ENCODE measurements at regions not wholly inside any gene's neighbourhood (a gene's known extent, or its start where the extent isn't known, plus 50 kb on each side); places are given as distances from the start of the nearest gene placed in this dataset.
A peak's percentile ranks its signal among the peaks of the same experiment; 100 is the strongest.

GRCh38 chr3:102105193-102105592 is 255.9 kb downstream of the NFKBIZ start:
- H3K4me3 ChIP-seq (ENCODE audit: low read depth, low read length) = no peak overlapping the region
- ChIA-PET POLR2A (no interaction called here), CTCF (interaction anchor here (0.9 kb wide), 1 partner anchor 9 kb away, joined by 3 read pairs; no protein-coding TSS in a partner anchor)
- TF ChIP-seq, protein P1, sequence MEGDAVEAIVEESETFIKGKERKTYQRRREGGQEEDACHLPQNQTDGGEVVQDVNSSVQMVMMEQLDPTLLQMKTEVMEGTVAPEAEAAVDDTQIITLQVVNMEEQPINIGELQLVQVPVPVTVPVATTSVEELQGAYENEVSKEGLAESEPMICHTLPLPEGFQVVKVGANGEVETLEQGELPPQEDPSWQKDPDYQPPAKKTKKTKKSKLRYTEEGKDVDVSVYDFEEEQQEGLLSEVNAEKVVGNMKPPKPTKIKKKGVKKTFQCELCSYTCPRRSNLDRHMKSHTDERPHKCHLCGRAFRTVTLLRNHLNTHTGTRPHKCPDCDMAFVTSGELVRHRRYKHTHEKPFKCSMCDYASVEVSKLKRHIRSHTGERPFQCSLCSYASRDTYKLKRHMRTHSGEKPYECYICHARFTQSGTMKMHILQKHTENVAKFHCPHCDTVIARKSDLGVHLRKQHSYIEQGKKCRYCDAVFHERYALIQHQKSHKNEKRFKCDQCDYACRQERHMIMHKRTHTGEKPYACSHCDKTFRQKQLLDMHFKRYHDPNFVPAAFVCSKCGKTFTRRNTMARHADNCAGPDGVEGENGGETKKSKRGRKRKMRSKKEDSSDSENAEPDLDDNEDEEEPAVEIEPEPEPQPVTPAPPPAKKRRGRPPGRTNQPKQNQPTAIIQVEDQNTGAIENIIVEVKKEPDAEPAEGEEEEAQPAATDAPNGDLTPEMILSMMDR (IDR thresholded peaks at IDR 0.05; ENCODE audit: insufficient read depth, low read length, missing control alignments) = no peak
- DNase-seq (ENCODE audit: low read depth, low spot score) = no peak

DNA sequence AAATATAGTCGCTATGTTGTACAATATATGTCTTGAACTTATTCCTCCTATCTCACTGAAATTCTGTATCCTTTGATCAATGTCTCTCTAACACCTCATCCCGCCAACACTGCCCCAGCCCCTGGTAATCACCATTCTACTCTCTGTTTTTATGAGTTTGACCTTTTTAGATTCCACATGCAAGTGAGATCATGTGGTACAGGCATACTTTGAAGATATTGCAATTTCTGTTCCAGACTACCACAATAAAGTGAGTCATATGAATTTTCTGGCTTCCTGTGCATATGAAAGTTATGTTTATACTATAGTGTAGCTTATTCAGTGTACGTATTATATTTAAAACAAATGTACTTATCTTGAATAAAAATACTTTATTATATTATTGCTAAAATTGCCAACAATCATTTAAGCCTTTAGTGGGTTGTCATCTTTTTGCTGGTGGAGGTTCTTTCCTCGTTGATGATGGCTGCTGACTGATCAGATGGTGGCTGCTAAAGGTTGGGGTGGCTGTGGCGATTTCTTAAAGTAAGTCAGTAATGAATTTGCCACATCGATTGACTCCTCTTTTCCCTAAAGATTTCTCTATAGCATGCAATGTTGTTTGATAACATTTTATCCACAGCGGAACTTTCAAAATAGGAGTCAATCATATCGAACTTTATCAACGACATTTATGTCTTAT is 257.2 kb downstream of the NFKBIZ start:
- ChIA-PET CTCF (no interaction called here), POLR2A (no interaction called here)
- TF ChIP-seq, protein P1 (IDR thresholded peaks at IDR 0.05; ENCODE audit: insufficient read depth, low read length, missing control alignments) = no peak
- no peak overlapping the region for H3K4me3 ChIP-seq (ENCODE audit: low read depth, low read length)
- peak; percentile 37 for DNase-seq (ENCODE audit: low read depth, low spot score)

GRCh38 chr3:102112704-102113230 is 263.5 kb downstream of the NFKBIZ start:
- ChIA-PET POLR2A (no interaction called here), CTCF (no interaction called here)
- no peak overlapping the region for H3K4me3 ChIP-seq (ENCODE audit: low read depth, low read length)
- TF ChIP-seq, protein P1 (IDR thresholded peaks at IDR 0.05; ENCODE audit: insufficient read depth, low read length, missing control alignments) = no peak
- DNase-seq (ENCODE audit: low read depth, low spot score) = no peak

DNA sequence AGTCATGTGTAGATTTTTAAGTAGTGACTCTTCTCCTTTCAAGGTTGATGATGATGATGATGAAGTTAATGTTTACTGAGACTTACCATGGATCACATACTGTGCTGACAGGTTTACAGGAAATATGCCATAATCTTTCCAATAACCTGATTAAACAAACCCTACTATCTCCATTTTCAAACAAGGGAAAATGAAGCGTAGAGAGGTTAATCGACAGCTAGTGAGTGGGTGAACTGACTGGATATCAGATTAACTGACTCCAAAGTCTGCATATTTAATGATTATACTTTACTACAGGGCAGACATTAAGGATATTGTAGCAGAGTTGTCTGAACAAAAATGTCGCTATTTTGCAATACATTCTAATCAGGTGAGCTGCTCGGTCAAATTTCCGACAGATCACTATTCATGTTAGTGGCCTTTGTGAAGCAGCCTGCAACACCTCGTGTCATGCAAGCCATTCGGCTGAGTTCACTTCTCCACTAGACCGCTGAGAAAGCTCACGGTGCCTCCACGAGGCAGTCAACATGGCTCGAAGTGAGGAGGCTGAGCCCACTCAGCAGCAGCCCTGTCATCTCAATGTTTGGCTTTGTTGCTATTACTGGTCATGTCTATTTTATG is 264.2 kb downstream of the NFKBIZ start:
- DNase-seq (ENCODE audit: low read depth, low spot score) = no peak
- H3K4me3 ChIP-seq (ENCODE audit: low read depth, low read length) = no peak overlapping the region
- CTCF ChIA-PET = no interaction called here

GRCh38 chr3:102114264-102114979 is 265.1 kb downstream of the NFKBIZ start:
- ChIA-PET CTCF (interaction anchor here (0.7 kb wide), 1 partner anchor 13 kb away, joined by 3 read pairs; no protein-coding TSS in a partner anchor), POLR2A (no interaction called here)
- TF ChIP-seq, protein P1 (IDR thresholded peaks at IDR 0.05; ENCODE audit: insufficient read depth, low read length, missing control alignments) = no peak
- no peak overlapping the region for H3K4me3 ChIP-seq (ENCODE audit: low read depth, low read length)
- no peak for DNase-seq (ENCODE audit: low read depth, low spot score)

More for the DNA sequence above, 264.2 kb downstream of the NFKBIZ start:
- TF ChIP-seq, protein P1 (IDR thresholded peaks at IDR 0.05; ENCODE audit: insufficient read depth, low read length, missing control alignments) = no peak
- POLR2A ChIA-PET = no interaction called here

DNA sequence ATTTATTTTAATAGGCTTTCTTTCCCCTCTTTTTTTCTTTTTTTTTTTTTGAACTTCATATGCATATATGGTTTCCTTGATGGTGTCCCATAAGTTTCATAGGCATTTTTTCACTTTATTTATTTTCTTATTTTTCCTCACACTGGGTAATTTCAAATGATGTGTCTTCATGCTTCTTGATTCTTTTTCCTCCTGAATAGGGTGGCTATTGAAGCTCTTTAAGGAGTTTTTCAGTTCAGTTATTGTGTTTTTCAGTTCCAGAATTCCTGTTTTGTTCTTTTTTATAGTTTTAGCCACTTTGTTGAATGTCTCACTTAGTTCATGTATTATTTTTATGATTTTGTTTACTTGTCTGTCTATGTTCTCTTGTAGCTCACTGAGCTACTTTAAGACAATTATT is 273.2 kb downstream of the NFKBIZ start:
- POLR2A ChIA-PET = no interaction called here
- CTCF ChIA-PET = interaction anchor here (1.1 to 2.6 kb wide), 2 partner anchors 12 to 102 kb away, joined by 3 to 6 read pairs; no protein-coding TSS in a partner anchor
- TF ChIP-seq, protein P1 (IDR thresholded peaks at IDR 0.05; ENCODE audit: insufficient read depth, low read length, missing control alignments) = no peak
- no peak for DNase-seq (ENCODE audit: low read depth, low spot score)
- no peak overlapping the region for H3K4me3 ChIP-seq (ENCODE audit: low read depth, low read length)

All from AG04449 (cell line).